ENCODE measurements at regions not wholly inside any gene's neighbourhood (a gene's known extent, or its start where the extent isn't known, plus 50 kb on each side); places are given as distances from the start of the nearest gene placed in this dataset.

- H3K9me3 Mint-ChIP-seq = peaks cover 8% of the 10 kb centered on the region
- H3K4me3 Mint-ChIP-seq = no peak overlapping the region
- no peak for TF ChIP-seq CTCF (conservative IDR thresholded peaks at IDR 0.05)
- no peaks in the 10 kb centered on the region for H3K27me3 Mint-ChIP-seq
- H3K36me3 Mint-ChIP-seq = no peaks in the 10 kb centered on the region
- H3K27ac Mint-ChIP-seq = no peak overlapping the region
- no peak for DNase-seq (ENCODE audit: extremely low spot score, unreplicated experiment)
- no peaks in the 10 kb centered on the region for H3K4me1 Mint-ChIP-seq (ENCODE audit: unreplicated experiment)
Observed at GRCh38 chrX:118179718-118180117, 63.1 kb upstream of the KLHL13 start.

- no peaks in the 10 kb centered on the region for H3K36me3 Mint-ChIP-seq
- no peak overlapping the region for H3K27ac Mint-ChIP-seq
- no peak for TF ChIP-seq CTCF (conservative IDR thresholded peaks at IDR 0.05)
- H3K4me1 Mint-ChIP-seq (ENCODE audit: unreplicated experiment) = no peaks in the 10 kb centered on the region
- no peak overlapping the region for H3K4me3 Mint-ChIP-seq
- no peak for DNase-seq (ENCODE audit: extremely low spot score, unreplicated experiment)
- H3K27me3 Mint-ChIP-seq = no peaks in the 10 kb centered on the region
- peaks cover 10% of the 10 kb centered on the region for H3K9me3 Mint-ChIP-seq
Observed at GRCh38 chrX:118181030-118181429, 64.4 kb upstream of the KLHL13 start.

GRCh38 chrX:118182025-118182424, 65.4 kb upstream of the KLHL13 start:
- peaks cover 10% of the 10 kb centered on the region for H3K9me3 Mint-ChIP-seq
- no peak for DNase-seq (ENCODE audit: extremely low spot score, unreplicated experiment)
- TF ChIP-seq CTCF (conservative IDR thresholded peaks at IDR 0.05) = no peak
- H3K4me3 Mint-ChIP-seq = no peak overlapping the region
- H3K27me3 Mint-ChIP-seq = no peaks in the 10 kb centered on the region
- no peaks in the 10 kb centered on the region for H3K4me1 Mint-ChIP-seq (ENCODE audit: unreplicated experiment)
- H3K36me3 Mint-ChIP-seq = no peaks in the 10 kb centered on the region
- H3K27ac Mint-ChIP-seq = no peak overlapping the region

- no peak overlapping the region for H3K27ac Mint-ChIP-seq
- DNase-seq (ENCODE audit: extremely low spot score, unreplicated experiment) = no peak
- H3K4me3 Mint-ChIP-seq = no peak overlapping the region
- no peaks in the 10 kb centered on the region for H3K36me3 Mint-ChIP-seq
- H3K4me1 Mint-ChIP-seq (ENCODE audit: unreplicated experiment) = no peaks in the 10 kb centered on the region
- H3K27me3 Mint-ChIP-seq = no peaks in the 10 kb centered on the region
- peaks cover 10% of the 10 kb centered on the region for H3K9me3 Mint-ChIP-seq
- no peak for TF ChIP-seq CTCF (conservative IDR thresholded peaks at IDR 0.05)
Observed at GRCh38 chrX:118182681-118183080, 66.1 kb upstream of the KLHL13 start.

- DNase-seq (ENCODE audit: extremely low spot score, unreplicated experiment) = no peak
- H3K4me3 Mint-ChIP-seq = no peak overlapping the region
- no peaks in the 10 kb centered on the region for H3K36me3 Mint-ChIP-seq
- peak; percentile 46 for TF ChIP-seq CTCF (conservative IDR thresholded peaks at IDR 0.05)
- H3K4me1 Mint-ChIP-seq (ENCODE audit: unreplicated experiment) = no peaks in the 10 kb centered on the region
- H3K27me3 Mint-ChIP-seq = no peaks in the 10 kb centered on the region
- peaks cover 10% of the 10 kb centered on the region for H3K9me3 Mint-ChIP-seq
- no peak overlapping the region for H3K27ac Mint-ChIP-seq
Observed at GRCh38 chrX:118183606-118184005, 67.0 kb upstream of the KLHL13 start.

- Mint-ChIP-seq H3K36me3 (no peaks in the 10 kb centered on the region), H3K4me1 (ENCODE audit: unreplicated experiment) (no peaks in the 10 kb centered on the region), H3K27ac (no peak overlapping the region), H3K27me3 (no peaks in the 10 kb centered on the region), H3K9me3 (peaks cover 10% of the 10 kb centered on the region), H3K4me3 (no peak overlapping the region)
- no peak for DNase-seq (ENCODE audit: extremely low spot score, unreplicated experiment)
- TF ChIP-seq CTCF (conservative IDR thresholded peaks at IDR 0.05) = no peak
Observed at GRCh38 chrX:118187100-118187499, 70.5 kb upstream of the KLHL13 start.

All from type B pancreatic cell (in vitro differentiated cells).